Loucy (cell line): ENCODE measurements at regions not wholly inside any gene's neighbourhood (a gene's known extent, or its start where the extent isn't known, plus 50 kb on each side); places are given as distances from the start of the nearest gene placed in this dataset.
"Not testable (repeated sequence)": the region's sequence is repeated elsewhere in the genome, so short reads cannot be mapped to it uniquely, and the experiment has no call there.

Experiments
- CTCF ChIP-seq: fragments of 200-600 bp; sonication (generic); conservative IDR thresholded peaks from 2 replicates; pipeline ENCODE4 v1.5.1; 2014; ENCODE audit warnings: mild to moderate bottlenecking, antibody characterized with exemption, low read length
- EZH2phosphoT487 ChIP-seq: fragments of 200-600 bp; IDR thresholded peaks from 2 replicates; pipeline ENCODE4 v1.6.1; 2018; ENCODE audit warnings: antibody characterized with exemption, mild to moderate bottlenecking, moderate library complexity, borderline replicate concordance

GRCh38 chr16:15205939-15206338 is 111.9 kb upstream of the RRN3 start:
- not testable (repeated sequence) for TF ChIP-seq CTCF, EZH2phosphoT487
